ENCODE measurements at regions not wholly inside any gene's neighbourhood (a gene's known extent, or its start where the extent isn't known, plus 50 kb on each side); places are given as distances from the start of the nearest gene placed in this dataset.
"Not testable (repeated sequence)": the region's sequence is repeated elsewhere in the genome, so short reads cannot be mapped to it uniquely, and the experiment has no call there.

- not testable (repeated sequence) for TF ChIP-seq CTCF, MAX (IDR thresholded peaks at IDR 0.05; ENCODE audit: low read depth, low read length)
Measured at GRCh38 chr15:54749461-54749860, 447.3 kb downstream of the RSL24D1 start.

All from NB4 (cell line).